ENCODE measurements at regions not wholly inside any gene's neighbourhood (a gene's known extent, or its start where the extent isn't known, plus 50 kb on each side); places are given as distances from the start of the nearest gene placed in this dataset.
"Not testable (repeated sequence)": the region's sequence is repeated elsewhere in the genome, so short reads cannot be mapped to it uniquely, and the experiment has no call there.

- 35 to 67% (median 61%) methylated on average over 3 of the region's 3 CpGs for WGBS, 3 donors
- Histone ChIP-seq H3K4me3 (ENCODE audit: low read depth in 1 of 3, low read length in 3 of 3) (no peak overlapping the region), H3K27ac (ENCODE audit: low read depth in 1 of 3, low read length in 2 of 3) (no peak overlapping the region), H3K4me1 (ENCODE audit: control insufficient read depth in 3 of 3, insufficient read depth in 2 of 3, low read depth in 1 of 3, low read length in 2 of 3) (peaks cover 0 to 4% (median 0%) of the 10 kb centered on the region in 3 donors), H3K27me3 (ENCODE audit: control insufficient read depth in 3 of 3, insufficient read depth in 3 of 3, low read length in 3 of 3) (no peaks in the 10 kb centered on the region), H3K9me3 (ENCODE audit: control insufficient read depth in 2 of 2, insufficient read depth in 1 of 2, low read depth in 1 of 2, low read length in 1 of 2) (no peaks in the 10 kb centered on the region), H3K36me3 (ENCODE audit: control insufficient read depth in 3 of 3, insufficient read depth in 2 of 3, low read depth in 1 of 3, low read length in 3 of 3) (no peaks in the 10 kb centered on the region)
- no peak for FAIRE-seq
- no peak for DNase-seq
Observed at GRCh38 chr9:115444959-115445358, 327.0 kb upstream of the TNC start.

GRCh38 chr9:115445655-115446054 lies 327.7 kb upstream of the TNC start:
- Histone ChIP-seq H3K4me3 (ENCODE audit: low read depth in 1 of 3, low read length in 3 of 3) (no peak overlapping the region), H3K4me1 (ENCODE audit: control insufficient read depth in 3 of 3, insufficient read depth in 2 of 3, low read depth in 1 of 3, low read length in 2 of 3) (peaks cover 0 to 4% (median 0%) of the 10 kb centered on the region in 3 donors), H3K9me3 (ENCODE audit: control insufficient read depth in 2 of 2, insufficient read depth in 1 of 2, low read depth in 1 of 2, low read length in 1 of 2) (no peaks in the 10 kb centered on the region), H3K27ac (ENCODE audit: low read depth in 1 of 3, low read length in 2 of 3) (no peak overlapping the region), H3K36me3 (ENCODE audit: control insufficient read depth in 3 of 3, insufficient read depth in 2 of 3, low read depth in 1 of 3, low read length in 3 of 3) (no peaks in the 10 kb centered on the region), H3K27me3 (ENCODE audit: control insufficient read depth in 3 of 3, insufficient read depth in 3 of 3, low read length in 3 of 3) (no peaks in the 10 kb centered on the region)
- WGBS, 3 donors, result 46 to 55% (median 51%) methylated on average over 3 of the region's 3 CpGs
- FAIRE-seq, result no peak
- no peak for DNase-seq

- DNase-seq, result no peak
Observed at GRCh38 chr9:115456515-115456914, 338.6 kb upstream of the TNC start.

GRCh38 chr9:115461280-115461679 lies 343.3 kb upstream of the TNC start:
- FAIRE-seq, result no peak

More at GRCh38 chr9:115456515-115456914, 338.6 kb upstream of the TNC start:
- FAIRE-seq, result no peak
- Histone ChIP-seq H3K36me3 (ENCODE audit: control insufficient read depth in 3 of 3, insufficient read depth in 2 of 3, low read depth in 1 of 3, low read length in 3 of 3) (no peaks in the 10 kb centered on the region), H3K9me3 (ENCODE audit: control insufficient read depth in 2 of 2, insufficient read depth in 1 of 2, low read depth in 1 of 2, low read length in 1 of 2) (no peaks in the 10 kb centered on the region), H3K27me3 (ENCODE audit: control insufficient read depth in 3 of 3, insufficient read depth in 3 of 3, low read length in 3 of 3) (peaks cover 0 to 2% (median 0%) of the 10 kb centered on the region in 3 donors), H3K4me3 (ENCODE audit: low read depth in 1 of 3, low read length in 3 of 3) (no peak overlapping the region), H3K27ac (ENCODE audit: low read depth in 1 of 3, low read length in 2 of 3) (no peak overlapping the region), H3K4me1 (ENCODE audit: control insufficient read depth in 3 of 3, insufficient read depth in 2 of 3, low read depth in 1 of 3, low read length in 2 of 3) (no peaks in the 10 kb centered on the region)

GRCh38 chr9:115462623-115463022 lies 344.7 kb upstream of the TNC start:
- DNase-seq, result no peak
- no peak for FAIRE-seq
- H3K9me3 ChIP-seq (ENCODE audit: control insufficient read depth in 2 of 2, insufficient read depth in 1 of 2, low read depth in 1 of 2, low read length in 1 of 2), result no peaks in the 10 kb centered on the region
- no peaks in the 10 kb centered on the region for H3K4me1 ChIP-seq (ENCODE audit: control insufficient read depth in 3 of 3, insufficient read depth in 2 of 3, low read depth in 1 of 3, low read length in 2 of 3)
- no peak overlapping the region for H3K4me3 ChIP-seq (ENCODE audit: low read depth in 1 of 3, low read length in 3 of 3)
- H3K36me3 ChIP-seq (ENCODE audit: control insufficient read depth in 3 of 3, insufficient read depth in 2 of 3, low read depth in 1 of 3, low read length in 3 of 3), result no peaks in the 10 kb centered on the region
- no peak overlapping the region for H3K27ac ChIP-seq (ENCODE audit: low read depth in 1 of 3, low read length in 2 of 3)
- WGBS, 3 donors, result 79 to 83% (median 82%) methylated on average over 7 of the region's 7 CpGs
- H3K27me3 ChIP-seq (ENCODE audit: control insufficient read depth in 3 of 3, insufficient read depth in 3 of 3, low read length in 3 of 3), result peaks cover 0 to 2% (median 0%) of the 10 kb centered on the region in 3 donors

More at GRCh38 chr9:115461280-115461679, 343.3 kb upstream of the TNC start:
- Histone ChIP-seq H3K27ac (ENCODE audit: low read depth in 1 of 3, low read length in 2 of 3) (no peak overlapping the region), H3K4me3 (ENCODE audit: low read depth in 1 of 3, low read length in 3 of 3) (no peak overlapping the region), H3K9me3 (ENCODE audit: control insufficient read depth in 2 of 2, insufficient read depth in 1 of 2, low read depth in 1 of 2, low read length in 1 of 2) (no peaks in the 10 kb centered on the region), H3K36me3 (ENCODE audit: control insufficient read depth in 3 of 3, insufficient read depth in 2 of 3, low read depth in 1 of 3, low read length in 3 of 3) (no peaks in the 10 kb centered on the region), H3K27me3 (ENCODE audit: control insufficient read depth in 3 of 3, insufficient read depth in 3 of 3, low read length in 3 of 3) (peaks cover 0 to 2% (median 0%) of the 10 kb centered on the region in 3 donors), H3K4me1 (ENCODE audit: control insufficient read depth in 3 of 3, insufficient read depth in 2 of 3, low read depth in 1 of 3, low read length in 2 of 3) (no peaks in the 10 kb centered on the region)
- WGBS, 3 donors, result 76 to 82% (median 78%) methylated on average over 3 of the region's 3 CpGs
- no peak for DNase-seq

- Histone ChIP-seq H3K4me3 (ENCODE audit: low read depth in 1 of 3, low read length in 3 of 3) (no peak overlapping the region), H3K4me1 (ENCODE audit: control insufficient read depth in 3 of 3, insufficient read depth in 2 of 3, low read depth in 1 of 3, low read length in 2 of 3) (no peaks in the 10 kb centered on the region), H3K9me3 (ENCODE audit: control insufficient read depth in 2 of 2, insufficient read depth in 1 of 2, low read depth in 1 of 2, low read length in 1 of 2) (peaks cover 0 to 10% of the 10 kb centered on the region in 2 donors), H3K36me3 (ENCODE audit: control insufficient read depth in 3 of 3, insufficient read depth in 2 of 3, low read depth in 1 of 3, low read length in 3 of 3) (no peaks in the 10 kb centered on the region), H3K27me3 (ENCODE audit: control insufficient read depth in 3 of 3, insufficient read depth in 3 of 3, low read length in 3 of 3) (no peaks in the 10 kb centered on the region), H3K27ac (ENCODE audit: low read depth in 1 of 3, low read length in 2 of 3) (no peak overlapping the region)
- DNase-seq, result no peak
- no peak for FAIRE-seq
- WGBS, 3 donors, result 71 to 89% (median 88%) methylated on average over 7 of the region's 7 CpGs
Observed at GRCh38 chr9:115466756-115467155, 348.8 kb upstream of the TNC start.

GRCh38 chr9:115469841-115470240 lies 351.9 kb upstream of the TNC start:
- no peak for FAIRE-seq
- WGBS, 3 donors, result 76 to 85% (median 81%) methylated on average over 2 of the region's 2 CpGs
- Histone ChIP-seq H3K36me3 (ENCODE audit: control insufficient read depth in 3 of 3, insufficient read depth in 2 of 3, low read depth in 1 of 3, low read length in 3 of 3) (no peaks in the 10 kb centered on the region), H3K27ac (ENCODE audit: low read depth in 1 of 3, low read length in 2 of 3) (no peak overlapping the region), H3K9me3 (ENCODE audit: control insufficient read depth in 2 of 2, insufficient read depth in 1 of 2, low read depth in 1 of 2, low read length in 1 of 2) (peaks cover 0 to 10% of the 10 kb centered on the region in 2 donors), H3K27me3 (ENCODE audit: control insufficient read depth in 3 of 3, insufficient read depth in 3 of 3, low read length in 3 of 3) (no peaks in the 10 kb centered on the region), H3K4me3 (ENCODE audit: low read depth in 1 of 3, low read length in 3 of 3) (no peak overlapping the region), H3K4me1 (ENCODE audit: control insufficient read depth in 3 of 3, insufficient read depth in 2 of 3, low read depth in 1 of 3, low read length in 2 of 3) (no peaks in the 10 kb centered on the region)
- no peak for DNase-seq

- not testable (repeated sequence) for DNase-seq, FAIRE-seq
- WGBS, 3 donors, result 95 to 100% (median 100%) methylated on average over 2 of the region's 3 CpGs
Observed at GRCh38 chr9:115473032-115473431, 355.1 kb upstream of the TNC start.

GRCh38 chr9:115481769-115482168 lies 363.8 kb upstream of the TNC start:
- no peaks in the 10 kb centered on the region for H3K9me3 ChIP-seq (ENCODE audit: control insufficient read depth in 2 of 2, insufficient read depth in 1 of 2, low read depth in 1 of 2, low read length in 1 of 2)
- no peaks in the 10 kb centered on the region for H3K4me1 ChIP-seq (ENCODE audit: control insufficient read depth in 3 of 3, insufficient read depth in 2 of 3, low read depth in 1 of 3, low read length in 2 of 3)
- no peaks in the 10 kb centered on the region for H3K36me3 ChIP-seq (ENCODE audit: control insufficient read depth in 3 of 3, insufficient read depth in 2 of 3, low read depth in 1 of 3, low read length in 3 of 3)
- no peak overlapping the region for H3K27ac ChIP-seq (ENCODE audit: low read depth in 1 of 3, low read length in 2 of 3)
- no peak for FAIRE-seq
- 62 to 83% (median 83%) methylated on average over 2 of the region's 2 CpGs for WGBS, 3 donors
- no peak overlapping the region for H3K4me3 ChIP-seq (ENCODE audit: low read depth in 1 of 3, low read length in 3 of 3)
- DNase-seq, result no peak
- no peaks in the 10 kb centered on the region for H3K27me3 ChIP-seq (ENCODE audit: control insufficient read depth in 3 of 3, insufficient read depth in 3 of 3, low read length in 3 of 3)

More at GRCh38 chr9:115473032-115473431, 355.1 kb upstream of the TNC start:
- H3K9me3 ChIP-seq (ENCODE audit: control insufficient read depth in 2 of 2, insufficient read depth in 1 of 2, low read depth in 1 of 2, low read length in 1 of 2); H3K4me3 ChIP-seq (ENCODE audit: low read depth in 1 of 3, low read length in 3 of 3); H3K27ac ChIP-seq (ENCODE audit: low read depth in 1 of 3, low read length in 2 of 3); H3K4me1 ChIP-seq (ENCODE audit: control insufficient read depth in 3 of 3, insufficient read depth in 2 of 3, low read depth in 1 of 3, low read length in 2 of 3); H3K36me3 ChIP-seq (ENCODE audit: control insufficient read depth in 3 of 3, insufficient read depth in 2 of 3, low read depth in 1 of 3, low read length in 3 of 3); H3K27me3 ChIP-seq (ENCODE audit: control insufficient read depth in 3 of 3, insufficient read depth in 3 of 3, low read length in 3 of 3): not testable (repeated sequence)
